Endothelial cell of umbilical vein (primary cell): ENCODE measurements at regions not wholly inside any gene's neighbourhood (a gene's known extent, or its start where the extent isn't known, plus 50 kb on each side); places are given as distances from the start of the nearest gene placed in this dataset.

Experiments used
- EZH2 ChIP-seq: IDR thresholded peaks from 2 replicates; pipeline ENCODE4 v1.6.1; 2012; ENCODE audit warnings: borderline replicate concordance, low read depth, mild to moderate bottlenecking, moderate library complexity, low read length, inconsistent platforms; ENCODE audit not compliant: severe bottlenecking
- JUN ChIP-seq: IDR thresholded peaks from 2 replicates; pipeline ENCODE4 v1.6.1; 2011; ENCODE audit warnings: borderline replicate concordance, low read depth; ENCODE audit not compliant: insufficient read length, insufficient read depth
- POLR2A ChIP-seq: IDR thresholded peaks from 2 replicates; pipeline ENCODE4 v1.6.1; 2012; ENCODE audit warnings: low read depth, mild to moderate bottlenecking, control low read depth, low read length
- POLR2AphosphoS5 ChIP-seq: IDR thresholded peaks from 2 replicates; pipeline ENCODE4 v1.6.1; 2012; ENCODE audit warnings: low read depth, mild to moderate bottlenecking, control low read depth, low read length, moderate library complexity; ENCODE audit not compliant: insufficient read depth
- TF ChIP-seq, protein P1 (sequence below), 2 donors: IDR thresholded peaks; 1 replicate in 1 of 2; 2 replicates in 1 of 2; pipeline ENCODE4 v1.5.1; 2011; ENCODE audit warnings: low read length in 2 of 2, mild to moderate bottlenecking in 2 of 2, moderate library complexity in 2 of 2, control low read depth in 1 of 2, inconsistent platforms in 1 of 2, low read depth in 1 of 2; ENCODE audit not compliant: insufficient read depth in 1 of 2; ENCODE audit errors: extremely low read depth in 1 of 2

DNA sequence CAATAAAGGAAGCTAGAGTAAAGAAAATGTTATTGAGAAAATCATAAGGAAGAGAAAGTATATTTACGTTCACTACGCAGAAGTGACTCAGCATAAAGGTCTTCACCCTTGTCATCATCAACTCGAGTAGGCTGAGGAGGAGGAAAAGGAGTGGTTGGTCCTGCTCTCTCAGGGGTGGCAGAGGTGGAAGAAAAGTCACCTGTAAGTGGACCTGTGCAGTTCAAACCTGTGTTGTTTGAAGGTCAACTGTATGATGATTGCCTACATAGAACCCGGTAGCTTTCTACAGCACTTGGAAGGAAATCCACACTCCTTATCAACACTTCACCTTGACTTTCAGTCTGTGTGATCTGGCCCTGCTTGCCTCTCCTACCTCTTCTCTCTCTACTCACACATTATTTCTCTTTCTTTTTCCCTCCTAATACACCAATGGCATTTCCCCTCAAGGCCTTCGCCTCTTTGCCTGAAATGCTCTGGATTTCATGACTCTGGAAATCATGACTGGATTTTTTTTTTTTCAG, 109.3 kb upstream of the CPEB4 start:
- TF ChIP-seq, protein P1, sequence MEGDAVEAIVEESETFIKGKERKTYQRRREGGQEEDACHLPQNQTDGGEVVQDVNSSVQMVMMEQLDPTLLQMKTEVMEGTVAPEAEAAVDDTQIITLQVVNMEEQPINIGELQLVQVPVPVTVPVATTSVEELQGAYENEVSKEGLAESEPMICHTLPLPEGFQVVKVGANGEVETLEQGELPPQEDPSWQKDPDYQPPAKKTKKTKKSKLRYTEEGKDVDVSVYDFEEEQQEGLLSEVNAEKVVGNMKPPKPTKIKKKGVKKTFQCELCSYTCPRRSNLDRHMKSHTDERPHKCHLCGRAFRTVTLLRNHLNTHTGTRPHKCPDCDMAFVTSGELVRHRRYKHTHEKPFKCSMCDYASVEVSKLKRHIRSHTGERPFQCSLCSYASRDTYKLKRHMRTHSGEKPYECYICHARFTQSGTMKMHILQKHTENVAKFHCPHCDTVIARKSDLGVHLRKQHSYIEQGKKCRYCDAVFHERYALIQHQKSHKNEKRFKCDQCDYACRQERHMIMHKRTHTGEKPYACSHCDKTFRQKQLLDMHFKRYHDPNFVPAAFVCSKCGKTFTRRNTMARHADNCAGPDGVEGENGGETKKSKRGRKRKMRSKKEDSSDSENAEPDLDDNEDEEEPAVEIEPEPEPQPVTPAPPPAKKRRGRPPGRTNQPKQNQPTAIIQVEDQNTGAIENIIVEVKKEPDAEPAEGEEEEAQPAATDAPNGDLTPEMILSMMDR (IDR thresholded peaks at IDR 0.05; ENCODE audit: extremely low read depth in 1 of 2, insufficient read depth in 1 of 2, low read depth in 1 of 2, low read length in 2 of 2): no peak
- no peak for TF ChIP-seq EZH2
- no peak for TF ChIP-seq POLR2AphosphoS5
- no peak for TF ChIP-seq POLR2A
- TF ChIP-seq JUN: no peak
